ENCODE measurements at regions not wholly inside any gene's neighbourhood (a gene's known extent, or its start where the extent isn't known, plus 50 kb on each side); places are given as distances from the start of the nearest gene placed in this dataset.

GRCh38 chr12:13680916-13681315 lies 300.5 kb downstream of the GRIN2B start:
- DNase-seq (ENCODE audit: low read depth): no peak

- no peak for DNase-seq (ENCODE audit: low read depth)
These were observed 304.5 kb downstream of the GRIN2B start for GRCh38 chr12:13676880-13677279.

- DNase-seq (ENCODE audit: low read depth): no peak
These were observed 311.0 kb downstream of the GRIN2B start for GRCh38 chr12:13670285-13670866.

GRCh38 chr12:13668880-13669279 lies 312.5 kb downstream of the GRIN2B start:
- DNase-seq (ENCODE audit: low read depth): no peak

- DNase-seq (ENCODE audit: low read depth): no peak
These were observed 314.6 kb downstream of the GRIN2B start for GRCh38 chr12:13666806-13667205.

GRCh38 chr12:13661005-13661887 lies 320.2 kb downstream of the GRIN2B start:
- no peak for DNase-seq (ENCODE audit: low read depth)

GRCh38 chr12:13654456-13654855 lies 326.9 kb downstream of the GRIN2B start:
- no peak for DNase-seq (ENCODE audit: low read depth)

- DNase-seq (ENCODE audit: low read depth): no peak
These were observed 329.3 kb downstream of the GRIN2B start for GRCh38 chr12:13652105-13652504.

GRCh38 chr12:13635709-13636108 lies 345.7 kb downstream of the GRIN2B start:
- no peak for DNase-seq (ENCODE audit: low read depth)

- DNase-seq (ENCODE audit: low read depth): no peak
These were observed 349.5 kb downstream of the GRIN2B start for GRCh38 chr12:13631873-13632272.

- DNase-seq (ENCODE audit: low read depth): no peak
These were observed 351.0 kb downstream of the GRIN2B start for GRCh38 chr12:13630354-13630753.

GRCh38 chr12:13628067-13628466 lies 353.3 kb downstream of the GRIN2B start:
- no peak for DNase-seq (ENCODE audit: low read depth)

- DNase-seq (ENCODE audit: low read depth): no peak
These were observed 353.9 kb downstream of the GRIN2B start for GRCh38 chr12:13627536-13627935.

- no peak for DNase-seq (ENCODE audit: low read depth)
These were observed 368.1 kb downstream of the GRIN2B start for GRCh38 chr12:13613297-13613696.

GRCh38 chr12:13609894-13610679 lies 371.3 kb downstream of the GRIN2B start:
- DNase-seq (ENCODE audit: low read depth): no peak

GRCh38 chr12:13606290-13606689 lies 375.1 kb downstream of the GRIN2B start:
- no peak for DNase-seq (ENCODE audit: low read depth)

GRCh38 chr12:13603953-13604352 lies 377.4 kb downstream of the GRIN2B start:
- DNase-seq (ENCODE audit: low read depth): no peak

GRCh38 chr12:13602172-13602571 lies 379.2 kb downstream of the GRIN2B start:
- DNase-seq (ENCODE audit: low read depth): no peak

- DNase-seq (ENCODE audit: low read depth): no peak
These were observed 382.2 kb downstream of the GRIN2B start for GRCh38 chr12:13599176-13599575.

GRCh38 chr12:13597837-13598236 lies 383.6 kb downstream of the GRIN2B start:
- no peak for DNase-seq (ENCODE audit: low read depth)

- DNase-seq (ENCODE audit: low read depth): no peak
These were observed 384.2 kb downstream of the GRIN2B start for GRCh38 chr12:13597166-13597565.

GRCh38 chr12:13596714-13597113 lies 384.7 kb downstream of the GRIN2B start:
- DNase-seq (ENCODE audit: low read depth): no peak

Measured in activated T-helper 1 cell treated with Interleukin-2 at 50 U/mL for 16 hours (primary cell).